Right hindlimb (tissue), 1 donor: ENCODE measurements at regions not wholly inside any gene's neighbourhood (a gene's known extent, or its start where the extent isn't known, plus 50 kb on each side); places are given as distances from the start of the nearest gene placed in this dataset.
"Not testable (repeated sequence)": the region's sequence is repeated elsewhere in the genome, so short reads cannot be mapped to it uniquely, and the experiment has no call there.

ENCODE experiments used
- DNase-seq: peaks from one replicate; pipeline ENCODE4 v3.0.0-alpha.2; 2018

- no peak for DNase-seq
Measured at GRCh38 chr7:120163449-120163848, 109.5 kb upstream of the KCND2 start.

GRCh38 chr7:120165227-120165626 lies 107.7 kb upstream of the KCND2 start:
- DNase-seq, result no peak

GRCh38 chr7:120168066-120168465 lies 104.9 kb upstream of the KCND2 start:
- no peak for DNase-seq

- DNase-seq, result no peak
Measured at GRCh38 chr7:120169996-120170783, 102.8 kb upstream of the KCND2 start.

GRCh38 chr7:120170834-120171233 lies 102.1 kb upstream of the KCND2 start:
- no peak for DNase-seq

GRCh38 chr7:120171406-120171805 lies 101.6 kb upstream of the KCND2 start:
- no peak for DNase-seq

GRCh38 chr7:120180221-120180620 lies 92.8 kb upstream of the KCND2 start:
- no peak for DNase-seq

- DNase-seq, result no peak
Measured at GRCh38 chr7:120181499-120181898, 91.5 kb upstream of the KCND2 start.

- no peak for DNase-seq
Measured at GRCh38 chr7:120184866-120185265, 88.1 kb upstream of the KCND2 start.

- DNase-seq, result no peak
Measured at GRCh38 chr7:120185940-120186682, 86.9 kb upstream of the KCND2 start.

GRCh38 chr7:120186688-120187087 lies 86.3 kb upstream of the KCND2 start:
- DNase-seq, result no peak

- no peak for DNase-seq
Measured at GRCh38 chr7:120189623-120190022, 83.4 kb upstream of the KCND2 start.

GRCh38 chr7:120190109-120190508 lies 82.9 kb upstream of the KCND2 start:
- DNase-seq, result no peak

- no peak for DNase-seq
Measured at GRCh38 chr7:120190566-120190965, 82.4 kb upstream of the KCND2 start.

- DNase-seq, result not testable (repeated sequence)
Measured at GRCh38 chr7:120191423-120191822, 81.6 kb upstream of the KCND2 start.

GRCh38 chr7:120201290-120201689 lies 71.7 kb upstream of the KCND2 start:
- DNase-seq, result no peak

- DNase-seq, result no peak
Measured at GRCh38 chr7:120205101-120205500, 67.9 kb upstream of the KCND2 start.

- DNase-seq, result no peak
Measured at GRCh38 chr7:120207037-120207436, 65.9 kb upstream of the KCND2 start.

GRCh38 chr7:120215654-120216053 lies 57.3 kb upstream of the KCND2 start:
- DNase-seq, result no peak

- DNase-seq, result no peak
Measured at GRCh38 chr7:120216947-120217346, 56.0 kb upstream of the KCND2 start.

- no peak for DNase-seq
Measured at GRCh38 chr7:120218712-120219111, 54.3 kb upstream of the KCND2 start.

GRCh38 chr7:120221666-120222065 lies 51.3 kb upstream of the KCND2 start:
- no peak for DNase-seq
